ENCODE measurements at regions not wholly inside any gene's neighbourhood (a gene's known extent, or its start where the extent isn't known, plus 50 kb on each side); places are given as distances from the start of the nearest gene placed in this dataset.

GRCh38 chr12:34236073-34236472, 213.8 kb downstream of the ALG10 start:
- no peak for TF ChIP-seq CTCF (IDR thresholded peaks at IDR 0.05)
- TF ChIP-seq POLR2A (IDR thresholded peaks at IDR 0.05), result no peak
- no peak for TF ChIP-seq POLR2AphosphoS5 (IDR thresholded peaks at IDR 0.05; ENCODE audit: insufficient read depth in 1 of 2, low read depth in 1 of 2)

Measured in vagina (tissue), 2 donors.